ENCODE measurements at regions not wholly inside any gene's neighbourhood (a gene's known extent, or its start where the extent isn't known, plus 50 kb on each side); places are given as distances from the start of the nearest gene placed in this dataset.

- H3K27ac ChIP-seq (ENCODE audit: extremely low read depth, low read depth, low read length) = no peak overlapping the region
- H3K79me2 ChIP-seq (ENCODE audit: control insufficient read depth, insufficient read depth, low read length) = no peaks in the 10 kb centered on the region
- H3K9ac ChIP-seq (ENCODE audit: insufficient read depth in 1 of 2, low read depth in 2 of 2, low read length in 2 of 2) = no peak overlapping the region
- no peaks in the 10 kb centered on the region for H4K20me1 ChIP-seq (replicated peaks; ENCODE audit: control insufficient read depth, insufficient read depth, low read length)
- H2AFZ ChIP-seq (ENCODE audit: low read depth, low read length) = no peak overlapping the region
- intact Hi-C loops (cut with micrococcal nuclease) (no loop called here), in situ Hi-C loops (cut with MboI) (no loop called here)
- no peak for TF ChIP-seq MCM2 (IDR thresholded peaks at IDR 0.05; ENCODE audit: low read depth)
- TF ChIP-seq CBFB (CRISPR knock-in tag; IDR thresholded peaks at IDR 0.05) = no peak
- no peak for TF ChIP-seq ZNF717 (CRISPR knock-in tag; IDR thresholded peaks at IDR 0.05)
- no peak for TF ChIP-seq KLF13 (tag; IDR thresholded peaks at IDR 0.05; ENCODE audit: borderline replicate concordance, low read depth)
- TF ChIP-seq TCF15 (CRISPR knock-in tag; IDR thresholded peaks at IDR 0.05) = no peak
- no peak for TF ChIP-seq XRCC5 (IDR thresholded peaks at IDR 0.05; ENCODE audit: low read depth, low read length)
- 0% methylated on average over 2 of the region's 2 CpGs for WGBS (ENCODE audit: insufficient coverage, low coverage, missing lambda C conversion rate)
- no peaks in the 10 kb centered on the region for H3K4me1 ChIP-seq (replicated peaks in 1 of 2; ENCODE audit: control insufficient read depth in 2 of 2, insufficient read depth in 2 of 2, low read length in 2 of 2)
- H3K4me3 ChIP-seq = no peak overlapping the region
- no peaks in the 10 kb centered on the region for H3K36me3 ChIP-seq (ENCODE audit: control insufficient read depth, insufficient read depth, low read length)
- no peak for ATAC-seq
- no TSS peak for BruUV-seq (replicated peaks)
- ChIA-PET POLR2A (no interaction called here), CTCF (ENCODE audit: low intra/inter-chr PET ratio) (no interaction called here)
- no peak overlapping the region for H3K4me2 ChIP-seq (ENCODE audit: insufficient read depth, low read length)
- no peaks in the 10 kb centered on the region for H3K9me1 ChIP-seq (ENCODE audit: control insufficient read depth, insufficient read depth, low read length)
- H3K27me3 ChIP-seq (ENCODE audit: control insufficient read depth in 2 of 2, insufficient read depth in 2 of 2, low read length in 2 of 2) = no peaks in the 10 kb centered on the region
- DNase-seq (ENCODE audit: extremely low read depth in 1 of 4, low spot score in 3 of 4) = no peak
- H3K9me3 ChIP-seq (replicated peaks; ENCODE audit: control insufficient read depth, insufficient read depth, low read depth, low read length) = no peaks in the 10 kb centered on the region
- no peak for FAIRE-seq
Observed at GRCh38 chr2:7660816-7661215, 743.6 kb downstream of the RNF144A start.

GRCh38 chr2:7661502-7661901, 744.3 kb downstream of the RNF144A start:
- Histone ChIP-seq H3K9me1 (ENCODE audit: control insufficient read depth, insufficient read depth, low read length) (no peaks in the 10 kb centered on the region), H3K27ac (ENCODE audit: extremely low read depth, low read depth, low read length) (no peak overlapping the region), H3K4me1 (replicated peaks in 1 of 2; ENCODE audit: control insufficient read depth in 2 of 2, insufficient read depth in 2 of 2, low read length in 2 of 2) (no peaks in the 10 kb centered on the region), H3K79me2 (ENCODE audit: control insufficient read depth, insufficient read depth, low read length) (no peaks in the 10 kb centered on the region), H3K27me3 (ENCODE audit: control insufficient read depth in 2 of 2, insufficient read depth in 2 of 2, low read length in 2 of 2) (no peaks in the 10 kb centered on the region), H4K20me1 (replicated peaks; ENCODE audit: control insufficient read depth, insufficient read depth, low read length) (no peaks in the 10 kb centered on the region), H3K4me2 (ENCODE audit: insufficient read depth, low read length) (no peak overlapping the region), H3K9me3 (replicated peaks; ENCODE audit: control insufficient read depth, insufficient read depth, low read depth, low read length) (no peaks in the 10 kb centered on the region), H3K9ac (ENCODE audit: insufficient read depth in 1 of 2, low read depth in 2 of 2, low read length in 2 of 2) (no peak overlapping the region), H3K4me3 (no peak overlapping the region), H3K36me3 (ENCODE audit: control insufficient read depth, insufficient read depth, low read length) (no peaks in the 10 kb centered on the region), H2AFZ (ENCODE audit: low read depth, low read length) (no peak overlapping the region)
- no TSS peak for BruUV-seq (replicated peaks)
- DNase-seq (ENCODE audit: extremely low read depth in 1 of 4, low spot score in 3 of 4) = no peak
- CTCF ChIA-PET (ENCODE audit: low intra/inter-chr PET ratio) = no interaction called here
- FAIRE-seq = no peak
- WGBS (ENCODE audit: insufficient coverage, low coverage, missing lambda C conversion rate) = 0% methylated on average over 5 of the region's 5 CpGs
- ATAC-seq = no peak
- intact Hi-C loops (cut with micrococcal nuclease) (no loop called here), in situ Hi-C loops (cut with MboI) (no loop called here)
- POLR2A ChIA-PET = no interaction called here
- TF ChIP-seq HDAC6 (IDR thresholded peaks at IDR 0.05; ENCODE audit: low read depth, low read length) (no peak), RBM22 (IDR thresholded peaks at IDR 0.05; ENCODE audit: low read depth, low read length, poor library complexity, severe bottlenecking) (no peak), ZBTB2 (IDR thresholded peaks at IDR 0.05) (no peak), HOMEZ (CRISPR knock-in tag; IDR thresholded peaks at IDR 0.05) (no peak), DPF2 (IDR thresholded peaks at IDR 0.05) (no peak), RBM25 (IDR thresholded peaks at IDR 0.05; ENCODE audit: low read depth, low read length, severe bottlenecking) (no peak), DACH1 (IDR thresholded peaks at IDR 0.05; ENCODE audit: partially characterized antibody) (no peak), SMAD3 (CRISPR knock-in tag; conservative IDR thresholded peaks at IDR 0.05) (no peak)

Data from K562 (cell line).